ENCODE measurements at regions not wholly inside any gene's neighbourhood (a gene's known extent, or its start where the extent isn't known, plus 50 kb on each side); places are given as distances from the start of the nearest gene placed in this dataset.

DNA sequence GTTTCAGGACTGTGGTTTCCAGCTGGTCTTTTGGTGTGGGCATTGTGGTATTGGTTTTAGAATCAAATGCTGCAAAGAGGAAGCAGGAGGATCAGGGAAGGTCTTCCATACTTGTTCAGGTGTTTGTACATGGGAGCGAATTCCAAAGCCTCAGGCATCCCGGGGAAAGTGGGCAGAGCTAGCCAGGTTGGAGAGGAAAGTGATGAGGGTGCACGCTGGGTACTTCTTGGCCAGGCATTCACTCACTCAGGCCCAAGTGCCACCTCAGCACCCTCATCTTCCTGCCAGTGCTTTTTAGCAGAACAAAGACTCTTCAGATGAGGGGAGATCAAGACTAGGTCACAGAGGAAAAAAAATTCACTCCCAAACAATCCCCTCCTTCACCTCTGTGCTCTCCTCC, 241.1 kb upstream of the TBX18 start:
- intact Hi-C loops (cut with DNase I): no loop called here
- Histone ChIP-seq H3K9me3 (no peaks in the 10 kb centered on the region), H3K36me3 (no peaks in the 10 kb centered on the region), H3K27me3 (no peaks in the 10 kb centered on the region), H3K4me1 (ENCODE audit: insufficient read depth) (no peaks in the 10 kb centered on the region), H3K27ac (no peak overlapping the region), H3K4me3 (no peak overlapping the region)
- no peak for DNase-seq
- WGBS, 3 donors: 72 to 78% (median 76%) methylated on average over 3 of the region's 3 CpGs
- TF ChIP-seq CTCF (IDR thresholded peaks at IDR 0.05): no peak

GRCh38 chr6:85004361-85004995, 240.1 kb upstream of the TBX18 start:
- Histone ChIP-seq H3K36me3 (no peaks in the 10 kb centered on the region), H3K4me1 (ENCODE audit: insufficient read depth) (no peaks in the 10 kb centered on the region), H3K27ac (no peak overlapping the region), H3K9me3 (no peaks in the 10 kb centered on the region), H3K4me3 (no peak overlapping the region), H3K27me3 (no peaks in the 10 kb centered on the region)
- DNase-seq: no peak
- TF ChIP-seq EP300 (IDR thresholded peaks at IDR 0.05): no peak
- no peak for TF ChIP-seq POLR2A (IDR thresholded peaks at IDR 0.05)
- TF ChIP-seq CTCF (IDR thresholded peaks at IDR 0.05): no peak
- intact Hi-C loops (cut with DNase I): no loop called here
- 51 to 75% (median 55%) methylated on average over 2 of the region's 2 CpGs for WGBS, 3 donors

GRCh38 chr6:85002847-85003246, 238.4 kb upstream of the TBX18 start:
- Histone ChIP-seq H3K4me1 (ENCODE audit: insufficient read depth) (no peaks in the 10 kb centered on the region), H3K27me3 (no peaks in the 10 kb centered on the region), H3K4me3 (no peak overlapping the region), H3K27ac (no peak overlapping the region), H3K36me3 (no peaks in the 10 kb centered on the region), H3K9me3 (no peaks in the 10 kb centered on the region)
- TF ChIP-seq CTCF (IDR thresholded peaks at IDR 0.05) (no peak), EP300 (IDR thresholded peaks at IDR 0.05) (no peak), POLR2A (IDR thresholded peaks at IDR 0.05) (no peak)
- intact Hi-C loops (cut with DNase I): no loop called here
- DNase-seq: no peak
- 84 to 86% (median 84%) methylated on average over 3 of the region's 3 CpGs for WGBS, 3 donors

GRCh38 chr6:85000001-85000400, 235.6 kb upstream of the TBX18 start:
- TF ChIP-seq POLR2A (IDR thresholded peaks at IDR 0.05) (no peak), EP300 (IDR thresholded peaks at IDR 0.05) (no peak), CTCF (IDR thresholded peaks at IDR 0.05) (no peak)
- Histone ChIP-seq H3K36me3 (no peaks in the 10 kb centered on the region), H3K4me3 (no peak overlapping the region), H3K27ac (no peak overlapping the region), H3K27me3 (no peaks in the 10 kb centered on the region), H3K9me3 (no peaks in the 10 kb centered on the region), H3K4me1 (ENCODE audit: insufficient read depth) (no peaks in the 10 kb centered on the region)
- DNase-seq: no peak
- intact Hi-C loops (cut with DNase I): no loop called here
- 62 to 70% (median 67%) methylated on average over 2 of the region's 2 CpGs for WGBS, 3 donors

Measured in ovary (tissue), 7 donors.